ENCODE measurements at regions not wholly inside any gene's neighbourhood (a gene's known extent, or its start where the extent isn't known, plus 50 kb on each side); places are given as distances from the start of the nearest gene placed in this dataset.

GRCh38 chr6:134368670-134369069 is 50.8 kb upstream of the SGK1 start:
- no peak for TF ChIP-seq CTCF (IDR thresholded peaks at IDR 0.05; ENCODE audit: low read length)
- TF ChIP-seq EZH2 (optimal IDR thresholded peaks at IDR 0.05; ENCODE audit: low read depth, low read length), result no peak
- no peak for TF ChIP-seq EZH2phosphoT487 (IDR thresholded peaks at IDR 0.05; ENCODE audit: low read length)
